HG03060 (cell line): ENCODE measurements at regions not wholly inside any gene's neighbourhood (a gene's known extent, or its start where the extent isn't known, plus 50 kb on each side); places are given as distances from the start of the nearest gene placed in this dataset.

Experiments used
- ATAC-seq: cut with Tn5 transposase; IDR thresholded peaks from one replicate; pipeline ENCODE4 v1.9.1; 2021; ENCODE audit warnings: low read depth, moderate number of reproducible peaks; ENCODE audit not compliant: unreplicated experiment

DNA sequence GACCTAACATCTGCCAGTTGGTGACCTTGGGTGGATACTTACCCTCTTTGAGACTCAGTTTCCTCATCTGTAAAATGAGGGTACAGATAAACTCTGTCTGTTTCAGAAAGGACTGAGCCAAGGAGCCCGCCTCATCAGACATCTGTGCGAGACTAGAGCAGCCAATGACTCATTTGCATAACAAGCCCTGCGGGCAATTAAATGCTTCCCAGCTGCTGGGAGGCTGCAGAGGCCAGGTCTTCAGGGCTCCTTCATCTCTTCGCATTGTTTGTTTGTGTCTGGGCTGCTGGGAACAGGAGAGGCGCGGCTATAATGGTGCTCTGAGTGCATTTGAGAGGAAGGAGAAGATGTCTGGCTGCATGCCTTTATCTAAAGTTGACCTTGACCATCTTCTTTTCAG is 85.0 kb downstream of the ADRA2C start:
- no peak for ATAC-seq

DNA sequence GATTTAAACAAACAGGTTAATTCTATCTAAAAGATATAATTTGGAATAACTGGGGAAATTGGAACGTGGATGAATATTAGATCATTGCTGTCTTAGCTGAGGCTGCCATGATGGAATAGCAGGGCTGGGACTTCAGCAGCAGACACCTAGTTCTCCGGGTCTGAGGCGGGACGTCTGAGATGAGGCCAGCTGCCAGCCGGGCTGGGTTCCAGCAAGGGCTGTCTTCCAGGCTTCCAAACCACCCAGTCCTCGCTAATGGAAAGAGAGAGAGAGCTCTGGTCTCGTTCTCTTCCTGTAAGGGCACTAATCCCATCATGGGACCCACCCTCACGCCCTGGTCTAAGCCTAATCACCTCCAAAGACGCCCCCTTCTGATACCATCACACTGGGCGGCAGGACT is 85.7 kb downstream of the ADRA2C start:
- ATAC-seq: no peak

- no peak for ATAC-seq
These were observed 86.1 kb downstream of the ADRA2C start for GRCh38 chr4:3852309-3852708.

DNA sequence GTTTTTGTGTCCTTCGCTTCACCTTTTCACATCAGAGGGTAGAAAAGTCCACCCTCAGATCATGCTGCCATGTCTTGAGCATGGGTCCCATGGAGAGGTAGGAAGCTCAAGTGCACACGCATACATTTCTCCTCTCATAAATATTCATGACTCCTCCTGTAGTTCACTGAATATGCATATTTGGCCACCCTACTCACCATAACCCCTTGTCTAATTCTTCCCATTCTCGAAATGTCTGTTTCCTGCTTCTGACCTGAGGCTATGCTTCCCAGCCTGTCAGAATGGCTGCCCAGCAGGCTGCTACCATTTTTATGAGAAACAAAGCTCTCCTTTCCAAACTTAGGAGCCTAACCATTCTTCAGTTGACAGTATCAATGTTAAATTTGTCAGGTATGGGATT is 86.5 kb downstream of the ADRA2C start:
- ATAC-seq: no peak

DNA sequence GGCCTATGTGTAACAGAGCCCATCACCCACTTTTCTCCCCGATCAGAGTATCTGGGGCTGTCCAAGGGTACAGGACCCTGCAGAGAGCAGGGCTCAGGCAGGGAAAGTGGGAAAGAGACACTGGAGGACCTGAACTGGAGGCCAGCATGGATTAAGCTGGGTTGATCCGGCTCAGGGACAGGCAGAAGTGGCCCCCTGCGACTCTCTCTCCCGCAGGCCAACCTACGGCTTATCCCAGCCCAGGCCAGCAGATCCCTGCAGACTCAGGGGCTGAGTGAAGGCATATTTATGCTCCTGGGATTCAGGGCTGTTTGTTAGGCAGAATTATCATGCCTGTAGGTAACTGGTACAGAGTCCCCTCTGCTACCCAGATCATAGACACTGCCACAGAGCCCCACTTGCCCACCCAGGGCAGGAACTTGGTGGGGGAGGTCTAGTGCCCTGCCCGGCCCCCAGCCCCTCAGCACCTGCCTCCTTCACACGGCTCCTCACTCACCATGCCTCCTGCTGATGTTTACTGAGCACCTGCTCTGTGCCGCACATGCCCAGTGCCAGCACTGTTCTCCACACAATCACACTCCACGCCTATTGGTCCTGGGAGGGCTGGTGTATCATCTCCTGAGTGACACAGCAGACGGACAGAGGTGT is 87.3 kb downstream of the ADRA2C start:
- no peak for ATAC-seq

- no peak for ATAC-seq
These were observed 88.5 kb downstream of the ADRA2C start for GRCh38 chr4:3854661-3855060.

GRCh38 chr4:3855646-3856045 is 89.5 kb downstream of the ADRA2C start:
- no peak for ATAC-seq

GRCh38 chr4:3856604-3857204 is 90.5 kb downstream of the ADRA2C start:
- ATAC-seq: no peak

GRCh38 chr4:3857269-3857926 is 91.2 kb downstream of the ADRA2C start:
- ATAC-seq: no peak

- no peak for ATAC-seq
These were observed 92.0 kb downstream of the ADRA2C start for GRCh38 chr4:3858046-3858730.

GRCh38 chr4:3858765-3859388 is 92.7 kb downstream of the ADRA2C start:
- ATAC-seq: no peak

DNA sequence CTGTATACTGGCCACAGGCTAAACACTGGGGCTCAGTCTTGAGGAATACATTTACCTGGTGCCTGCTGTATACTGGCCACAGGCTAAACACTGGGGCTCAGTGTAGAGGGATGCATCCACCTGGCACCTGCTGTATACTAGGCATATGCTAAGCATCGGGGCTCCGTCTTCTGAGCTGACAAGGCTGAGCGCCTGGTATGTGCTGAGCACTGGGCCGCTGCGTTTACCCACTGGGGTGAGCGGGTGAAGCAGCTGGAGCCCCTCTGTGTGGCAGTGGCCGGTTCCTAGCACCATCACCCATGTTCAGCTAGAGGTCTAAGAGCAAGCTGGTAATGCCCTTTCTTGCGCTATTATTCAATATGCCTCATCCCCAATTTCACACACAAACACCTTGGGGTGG is 93.4 kb downstream of the ADRA2C start:
- no peak for ATAC-seq

GRCh38 chr4:3860061-3860912 is 94.1 kb downstream of the ADRA2C start:
- no peak for ATAC-seq

- ATAC-seq: no peak
These were observed 94.9 kb downstream of the ADRA2C start for GRCh38 chr4:3860913-3861636.

GRCh38 chr4:3861720-3862639 is 95.8 kb downstream of the ADRA2C start:
- no peak for ATAC-seq

GRCh38 chr4:3862640-3863420 is 96.6 kb downstream of the ADRA2C start:
- ATAC-seq: no peak

DNA sequence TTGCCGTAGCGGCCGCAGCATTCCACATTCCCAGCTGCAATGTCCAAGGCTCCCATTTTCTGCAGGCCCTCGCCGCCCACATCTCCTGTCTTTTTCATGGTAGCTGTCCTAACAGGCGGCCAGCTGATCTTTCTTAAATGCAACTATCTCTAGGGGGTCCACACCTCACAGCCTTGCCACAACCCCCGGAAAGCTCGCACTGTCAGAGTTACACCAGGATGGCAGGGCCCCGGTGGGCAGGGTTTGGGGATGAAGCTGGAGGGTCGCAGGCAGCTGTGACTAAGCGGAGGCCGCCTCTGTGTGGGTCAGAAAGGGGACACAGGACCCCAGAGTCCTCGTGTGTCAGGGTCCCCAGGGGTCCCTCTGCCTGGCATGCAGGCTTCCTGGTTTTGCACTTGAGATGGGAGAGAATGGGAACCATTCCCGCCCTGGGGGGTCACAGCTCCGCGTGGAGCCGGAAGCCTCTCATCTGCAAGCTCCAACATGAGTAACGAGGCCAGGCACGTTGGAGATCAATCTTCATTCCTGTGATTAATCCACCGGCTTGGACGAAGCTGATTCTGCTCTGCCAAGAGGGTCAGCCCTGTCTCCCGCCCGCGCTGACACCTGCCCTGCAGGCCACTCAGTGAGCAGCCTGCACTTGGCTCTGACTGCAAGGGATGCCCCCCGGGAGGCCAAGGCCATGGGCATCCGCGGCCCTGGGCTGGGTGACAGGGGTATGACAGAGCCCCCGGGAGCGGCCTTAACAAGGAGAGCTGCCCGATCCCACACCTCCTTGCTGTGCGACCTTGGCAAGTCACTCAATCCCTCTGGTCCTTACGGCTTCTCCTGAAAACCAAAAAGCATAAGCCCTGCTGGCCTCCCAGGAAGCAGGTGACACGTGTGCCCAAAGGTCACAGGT is 97.9 kb downstream of the ADRA2C start:
- ATAC-seq: no peak
